Coronary artery (tissue), 2 donors: ENCODE measurements at regions not wholly inside any gene's neighbourhood (a gene's known extent, or its start where the extent isn't known, plus 50 kb on each side); places are given as distances from the start of the nearest gene placed in this dataset.

ENCODE experiments used
- DNase-seq: peaks from one replicate; pipeline ENCODE4 v3.0.0-alpha.2; 2017; ENCODE audit warnings: low spot score
- H3K27ac ChIP-seq, 2 donors: fragments of 200-600 bp; sonication (generic); one replicate each; pipeline ENCODE4 v1.5.1; 2016 to 2019
- H3K4me3 ChIP-seq: fragments of 200-600 bp; sonication (generic); 2 replicates; pipeline ENCODE4 v1.5.1; 2016; ENCODE audit warnings: mild to moderate bottlenecking, moderate library complexity
- CTCF ChIP-seq: fragments of 200-600 bp; sonication (generic); IDR thresholded peaks from one replicate; pipeline ENCODE4 v1.5.1; 2019; ENCODE audit warnings: antibody characterized with exemption

DNA sequence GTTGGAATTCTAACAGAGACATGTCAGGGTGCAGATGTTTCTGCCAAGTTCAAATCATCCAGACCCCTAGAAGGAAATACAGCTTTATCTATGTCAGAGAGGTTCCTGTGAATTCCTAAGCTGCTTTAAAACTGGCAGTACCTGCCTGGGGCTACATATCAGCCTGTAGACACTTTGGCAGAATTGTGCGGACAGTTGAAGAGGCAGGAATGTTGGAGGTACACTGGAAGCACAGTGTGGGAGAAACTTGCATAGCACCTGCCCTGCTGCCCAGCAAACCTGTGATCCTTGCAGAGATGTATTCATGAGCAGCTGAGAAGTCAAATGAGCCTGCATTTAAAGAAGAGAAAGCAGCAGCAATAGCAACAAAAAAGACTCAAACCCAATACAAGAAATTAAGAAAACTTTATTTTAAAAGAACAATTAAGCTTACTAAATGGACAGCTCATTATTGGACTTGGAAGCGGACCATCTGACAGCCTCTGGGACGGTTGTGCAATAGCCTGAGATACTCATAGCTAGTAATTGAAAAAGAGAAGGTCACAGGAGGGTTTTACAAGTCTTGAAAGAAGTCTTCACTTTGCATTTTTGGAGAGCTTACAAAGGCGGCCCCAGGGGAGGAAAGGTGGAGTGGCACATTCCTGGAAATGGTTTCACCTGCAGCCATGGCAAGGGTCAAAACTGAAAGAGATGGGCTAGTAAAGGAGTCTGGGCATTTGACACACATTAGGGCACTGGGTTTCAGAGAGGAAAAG, 280.9 kb upstream of the FLRT2 start:
- no peak for DNase-seq
- no peak for TF ChIP-seq CTCF
- Histone ChIP-seq H3K27ac (no peak overlapping the region), H3K4me3 (no peak overlapping the region)

DNA sequence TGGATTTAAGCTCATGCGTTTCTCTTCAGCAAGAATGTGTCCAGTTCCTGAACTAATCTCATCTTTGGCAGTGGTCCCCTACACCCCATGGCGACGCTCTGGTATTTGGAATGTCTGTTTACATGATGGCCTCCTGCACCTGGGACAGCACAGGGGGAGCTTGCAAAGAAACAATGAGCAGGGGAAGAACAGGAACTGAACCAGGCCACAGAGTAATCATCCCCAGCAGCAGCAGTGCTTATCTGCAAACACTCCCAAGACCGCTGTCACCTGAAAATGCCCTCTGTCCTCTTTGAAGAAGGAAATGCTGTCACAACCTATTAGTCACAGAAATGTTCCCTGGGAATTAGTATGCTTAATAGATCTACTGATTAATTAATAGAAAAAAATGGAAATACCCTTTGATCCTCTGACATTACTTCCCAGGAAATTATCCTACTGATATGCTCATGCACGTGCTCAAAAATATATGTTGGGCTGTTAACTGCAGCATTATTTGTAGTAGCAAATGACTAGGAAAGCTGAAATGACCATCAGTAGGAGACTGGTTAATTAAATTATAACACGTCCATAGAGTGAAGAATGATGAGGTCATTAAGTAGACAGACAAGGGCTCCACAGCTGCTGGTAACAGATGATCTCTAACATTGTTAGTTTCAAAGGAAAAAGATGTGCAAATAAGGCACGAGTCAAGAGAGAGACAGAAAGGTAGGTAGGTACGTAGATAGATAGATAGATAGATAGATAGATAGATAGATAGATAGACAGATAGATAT, 279.3 kb upstream of the FLRT2 start:
- no peak overlapping the region for H3K4me3 ChIP-seq
- no peak for DNase-seq
- no peak for TF ChIP-seq CTCF

DNA sequence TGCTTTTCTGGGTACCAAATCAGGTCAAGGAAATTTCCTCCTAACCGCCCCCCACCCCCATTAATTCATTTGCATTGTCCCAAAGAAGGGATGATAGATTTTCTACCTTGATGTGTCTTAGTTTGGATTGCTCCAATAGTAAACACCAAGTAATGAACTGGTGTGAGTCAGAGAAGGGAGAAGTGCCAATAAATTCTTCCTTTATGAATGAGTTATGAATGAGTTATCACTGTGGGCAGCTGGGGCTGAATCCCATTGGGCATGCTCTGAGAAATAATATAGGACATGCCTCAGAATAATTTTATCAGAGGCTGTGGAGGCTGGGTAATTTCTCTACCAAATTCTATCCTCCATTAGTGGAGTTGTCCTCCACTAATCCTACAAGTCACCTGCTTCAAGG, 277.9 kb upstream of the FLRT2 start:
- TF ChIP-seq CTCF, result no peak
- Histone ChIP-seq H3K27ac (no peak overlapping the region), H3K4me3 (no peak overlapping the region)
- DNase-seq, result no peak

More for the DNA sequence above, 279.3 kb upstream of the FLRT2 start:
- H3K27ac ChIP-seq, result no peak overlapping the region

GRCh38 chr14:85254711-85255110, 275.2 kb upstream of the FLRT2 start:
- H3K4me3 ChIP-seq, result no peak overlapping the region
- TF ChIP-seq CTCF, result no peak
- no peak for DNase-seq
- no peak overlapping the region for H3K27ac ChIP-seq

GRCh38 chr14:85257287-85257686, 272.7 kb upstream of the FLRT2 start:
- H3K27ac ChIP-seq, result no peak overlapping the region
- TF ChIP-seq CTCF, result no peak

GRCh38 chr14:85263916-85264675, 265.8 kb upstream of the FLRT2 start:
- no peak overlapping the region for H3K27ac ChIP-seq
- H3K4me3 ChIP-seq, result no peak overlapping the region
- DNase-seq, result no peak
- TF ChIP-seq CTCF, result no peak

More at GRCh38 chr14:85257287-85257686, 272.7 kb upstream of the FLRT2 start:
- no peak overlapping the region for H3K4me3 ChIP-seq
- no peak for DNase-seq
